HS-5 (cell line): ENCODE measurements at regions not wholly inside any gene's neighbourhood (a gene's known extent, or its start where the extent isn't known, plus 50 kb on each side); places are given as distances from the start of the nearest gene placed in this dataset.
"Not testable (repeated sequence)": the region's sequence is repeated elsewhere in the genome, so short reads cannot be mapped to it uniquely, and the experiment has no call there.

ENCODE experiments used
- DNase-seq: peaks from one replicate; pipeline ENCODE4 v3.0.0-alpha.2; 2012; ENCODE audit warnings: low read depth

GRCh38 chr16:58878641-58879040 lies 144.5 kb upstream of the GOT2 start:
- DNase-seq: not testable (repeated sequence)

- no peak for DNase-seq
Observed at GRCh38 chr16:58866935-58867334, 132.8 kb upstream of the GOT2 start.

GRCh38 chr16:58863761-58864160 lies 129.6 kb upstream of the GOT2 start:
- no peak for DNase-seq

GRCh38 chr16:58863042-58863441 lies 128.9 kb upstream of the GOT2 start:
- no peak for DNase-seq

GRCh38 chr16:58862334-58863021 lies 128.4 kb upstream of the GOT2 start:
- no peak for DNase-seq

- DNase-seq: no peak
Observed at GRCh38 chr16:58859958-58860669, 126.0 kb upstream of the GOT2 start.

- not testable (repeated sequence) for DNase-seq
Observed at GRCh38 chr16:58858577-58858976, 124.5 kb upstream of the GOT2 start.

GRCh38 chr16:58855291-58855863 lies 121.3 kb upstream of the GOT2 start:
- DNase-seq: no peak

- DNase-seq: no peak
Observed at GRCh38 chr16:58853854-58854791, 120.0 kb upstream of the GOT2 start.

GRCh38 chr16:58850678-58851020 lies 116.5 kb upstream of the GOT2 start:
- DNase-seq: no peak

- DNase-seq: no peak
Observed at GRCh38 chr16:58850019-58850677, 116.0 kb upstream of the GOT2 start.

- no peak for DNase-seq
Observed at GRCh38 chr16:58848662-58849002, 114.5 kb upstream of the GOT2 start.

GRCh38 chr16:58847902-58848661 lies 114.0 kb upstream of the GOT2 start:
- DNase-seq: no peak

GRCh38 chr16:58846226-58846625 lies 112.1 kb upstream of the GOT2 start:
- not testable (repeated sequence) for DNase-seq

GRCh38 chr16:58843675-58844074 lies 109.6 kb upstream of the GOT2 start:
- no peak for DNase-seq

GRCh38 chr16:58842746-58843145 lies 108.6 kb upstream of the GOT2 start:
- no peak for DNase-seq

- no peak for DNase-seq
Observed at GRCh38 chr16:58842156-58842555, 108.0 kb upstream of the GOT2 start.

GRCh38 chr16:58837950-58838349 lies 103.8 kb upstream of the GOT2 start:
- DNase-seq: no peak

- no peak for DNase-seq
Observed at GRCh38 chr16:58836427-58836826, 102.3 kb upstream of the GOT2 start.

GRCh38 chr16:58832386-58832895 lies 98.3 kb upstream of the GOT2 start:
- DNase-seq: no peak

GRCh38 chr16:58831386-58831785 lies 97.3 kb upstream of the GOT2 start:
- no peak for DNase-seq
